Keratinocyte (primary cell): ENCODE measurements at regions not wholly inside any gene's neighbourhood (a gene's known extent, or its start where the extent isn't known, plus 50 kb on each side); places are given as distances from the start of the nearest gene placed in this dataset.

Source experiments
- EZH2 ChIP-seq: IDR thresholded peaks from one replicate; pipeline ENCODE4 v1.6.1; 2012; ENCODE audit warnings: inconsistent platforms, mild to moderate bottlenecking, low read length, moderate library complexity
- TF ChIP-seq, protein P1 (sequence below), 3 experiments: IDR thresholded peaks in 1 of 3; conservative IDR thresholded peaks in 1 of 3; optimal IDR thresholded peaks in 1 of 3; 2 replicates in 2 of 3; 3 replicates in 1 of 3; pipeline versions ENCODE3 to v1.5.1; 2011; ENCODE audit warnings: low read length in 3 of 3, mild to moderate bottlenecking in 3 of 3, moderate library complexity in 2 of 3, control low read depth in 1 of 3, inconsistent platforms in 1 of 3; ENCODE audit not compliant: insufficient read depth in 2 of 3; ENCODE audit errors: extremely low read depth in 1 of 3

DNA sequence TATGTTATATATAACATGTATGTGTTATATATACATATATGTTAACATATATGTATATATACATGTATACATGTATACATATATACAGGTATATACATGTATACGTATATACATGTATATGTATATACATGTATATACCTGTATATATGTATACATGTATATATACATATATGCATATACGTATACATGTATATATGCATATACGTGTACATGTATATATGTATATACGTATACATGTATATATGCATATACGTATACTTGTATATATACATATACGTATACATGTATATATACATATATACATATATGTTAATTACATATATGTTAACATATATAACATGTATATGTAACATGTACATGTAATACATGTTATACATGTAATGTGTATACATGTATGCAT is 1077.3 kb upstream of the ADGRL3 start:
- TF ChIP-seq, protein P1, sequence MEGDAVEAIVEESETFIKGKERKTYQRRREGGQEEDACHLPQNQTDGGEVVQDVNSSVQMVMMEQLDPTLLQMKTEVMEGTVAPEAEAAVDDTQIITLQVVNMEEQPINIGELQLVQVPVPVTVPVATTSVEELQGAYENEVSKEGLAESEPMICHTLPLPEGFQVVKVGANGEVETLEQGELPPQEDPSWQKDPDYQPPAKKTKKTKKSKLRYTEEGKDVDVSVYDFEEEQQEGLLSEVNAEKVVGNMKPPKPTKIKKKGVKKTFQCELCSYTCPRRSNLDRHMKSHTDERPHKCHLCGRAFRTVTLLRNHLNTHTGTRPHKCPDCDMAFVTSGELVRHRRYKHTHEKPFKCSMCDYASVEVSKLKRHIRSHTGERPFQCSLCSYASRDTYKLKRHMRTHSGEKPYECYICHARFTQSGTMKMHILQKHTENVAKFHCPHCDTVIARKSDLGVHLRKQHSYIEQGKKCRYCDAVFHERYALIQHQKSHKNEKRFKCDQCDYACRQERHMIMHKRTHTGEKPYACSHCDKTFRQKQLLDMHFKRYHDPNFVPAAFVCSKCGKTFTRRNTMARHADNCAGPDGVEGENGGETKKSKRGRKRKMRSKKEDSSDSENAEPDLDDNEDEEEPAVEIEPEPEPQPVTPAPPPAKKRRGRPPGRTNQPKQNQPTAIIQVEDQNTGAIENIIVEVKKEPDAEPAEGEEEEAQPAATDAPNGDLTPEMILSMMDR (optimal IDR thresholded peaks at IDR 0.05 in 1 of 3, IDR thresholded peaks at IDR 0.05 in 1 of 3, conservative IDR thresholded peaks at IDR 0.05 in 1 of 3; ENCODE audit: extremely low read depth in 1 of 3, insufficient read depth in 2 of 3, low read length in 3 of 3), result no peak
- no peak for TF ChIP-seq EZH2
